Activated naive CD4-positive, alpha-beta T cell treated with anti-CD3 and anti-CD28 coated beads, Interleukin-2, amount 50 U/mL, for 24 hours (primary cell): ENCODE measurements at regions not wholly inside any gene's neighbourhood (a gene's known extent, or its start where the extent isn't known, plus 50 kb on each side); places are given as distances from the start of the nearest gene placed in this dataset.
"Not testable (repeated sequence)": the region's sequence is repeated elsewhere in the genome, so short reads cannot be mapped to it uniquely, and the experiment has no call there.

Source experiments
- H3K27ac Mint-ChIP-seq: one replicate; pipeline ENCODE4 v1.8.0; 2021; ENCODE audit warnings: mild to moderate bottlenecking, mixed read lengths
- H3K27me3 Mint-ChIP-seq: one replicate; pipeline ENCODE4 v1.8.0; 2021; ENCODE audit warnings: mixed read lengths
- H3K36me3 Mint-ChIP-seq: one replicate; pipeline ENCODE4 v1.8.0; 2021; ENCODE audit warnings: mixed read lengths
- H3K4me1 Mint-ChIP-seq: one replicate; pipeline ENCODE4 v1.8.0; 2021; ENCODE audit warnings: mixed read lengths
- H3K4me3 Mint-ChIP-seq: one replicate; pipeline ENCODE4 v1.8.0; 2021; ENCODE audit warnings: mild to moderate bottlenecking, mixed read lengths
- H3K9me3 Mint-ChIP-seq: one replicate; pipeline ENCODE4 v1.8.0; 2021; ENCODE audit warnings: mixed read lengths

- H3K4me3 Mint-ChIP-seq: no peak overlapping the region
- no peaks in the 10 kb centered on the region for H3K9me3 Mint-ChIP-seq
- no peaks in the 10 kb centered on the region for H3K27me3 Mint-ChIP-seq
- peaks cover 6% of the 10 kb centered on the region for H3K4me1 Mint-ChIP-seq
- no peaks in the 10 kb centered on the region for H3K36me3 Mint-ChIP-seq
- no peak overlapping the region for H3K27ac Mint-ChIP-seq
Observed at GRCh38 chr10:7108141-7108540, 302.7 kb downstream of the SFMBT2 start.

GRCh38 chr10:7107285-7107684, 303.5 kb downstream of the SFMBT2 start:
- Mint-ChIP-seq H3K36me3 (no peaks in the 10 kb centered on the region), H3K9me3 (no peaks in the 10 kb centered on the region), H3K4me1 (peaks cover 6% of the 10 kb centered on the region), H3K27ac (no peak overlapping the region), H3K27me3 (no peaks in the 10 kb centered on the region), H3K4me3 (no peak overlapping the region)

- H3K27me3 Mint-ChIP-seq, H3K27ac Mint-ChIP-seq, H3K4me1 Mint-ChIP-seq, H3K36me3 Mint-ChIP-seq, H3K4me3 Mint-ChIP-seq, H3K9me3 Mint-ChIP-seq: not testable (repeated sequence)
Observed at GRCh38 chr10:7104379-7104778, 306.5 kb downstream of the SFMBT2 start.

GRCh38 chr10:7102557-7103349, 308.1 kb downstream of the SFMBT2 start:
- Mint-ChIP-seq H3K4me1 (peaks cover 6% of the 10 kb centered on the region), H3K9me3 (no peaks in the 10 kb centered on the region), H3K36me3 (no peaks in the 10 kb centered on the region), H3K4me3 (no peak overlapping the region), H3K27ac (no peak overlapping the region), H3K27me3 (no peaks in the 10 kb centered on the region)

- Mint-ChIP-seq H3K27ac (no peak overlapping the region), H3K4me1 (peaks cover under 1% of the 10 kb centered on the region), H3K36me3 (no peaks in the 10 kb centered on the region), H3K4me3 (no peak overlapping the region), H3K27me3 (no peaks in the 10 kb centered on the region), H3K9me3 (no peaks in the 10 kb centered on the region)
Observed at GRCh38 chr10:7102084-7102483, 308.8 kb downstream of the SFMBT2 start.

GRCh38 chr10:7101451-7101850, 309.4 kb downstream of the SFMBT2 start:
- H3K4me3 Mint-ChIP-seq: no peak overlapping the region
- no peaks in the 10 kb centered on the region for H3K4me1 Mint-ChIP-seq
- H3K27me3 Mint-ChIP-seq: no peaks in the 10 kb centered on the region
- no peaks in the 10 kb centered on the region for H3K36me3 Mint-ChIP-seq
- H3K9me3 Mint-ChIP-seq: no peaks in the 10 kb centered on the region
- H3K27ac Mint-ChIP-seq: no peak overlapping the region

GRCh38 chr10:7100032-7100702, 310.7 kb downstream of the SFMBT2 start:
- Mint-ChIP-seq H3K27ac (no peak overlapping the region), H3K27me3 (no peaks in the 10 kb centered on the region)

GRCh38 chr10:7098160-7098762, 312.6 kb downstream of the SFMBT2 start:
- H3K36me3 Mint-ChIP-seq: no peaks in the 10 kb centered on the region
- no peak overlapping the region for H3K4me3 Mint-ChIP-seq
- H3K4me1 Mint-ChIP-seq: no peaks in the 10 kb centered on the region
- no peaks in the 10 kb centered on the region for H3K27me3 Mint-ChIP-seq
- no peaks in the 10 kb centered on the region for H3K9me3 Mint-ChIP-seq
- no peak overlapping the region for H3K27ac Mint-ChIP-seq

More at GRCh38 chr10:7100032-7100702, 310.7 kb downstream of the SFMBT2 start:
- Mint-ChIP-seq H3K36me3 (no peaks in the 10 kb centered on the region), H3K4me1 (no peaks in the 10 kb centered on the region), H3K9me3 (no peaks in the 10 kb centered on the region), H3K4me3 (no peak overlapping the region)

- no peaks in the 10 kb centered on the region for H3K4me1 Mint-ChIP-seq
- no peaks in the 10 kb centered on the region for H3K9me3 Mint-ChIP-seq
- no peaks in the 10 kb centered on the region for H3K27me3 Mint-ChIP-seq
- no peak overlapping the region for H3K27ac Mint-ChIP-seq
- H3K4me3 Mint-ChIP-seq: no peak overlapping the region
- no peaks in the 10 kb centered on the region for H3K36me3 Mint-ChIP-seq
Observed at GRCh38 chr10:7094781-7095180, 316.1 kb downstream of the SFMBT2 start.

- H3K9me3 Mint-ChIP-seq: no peaks in the 10 kb centered on the region
- no peak overlapping the region for H3K4me3 Mint-ChIP-seq
- H3K4me1 Mint-ChIP-seq: no peaks in the 10 kb centered on the region
- H3K27ac Mint-ChIP-seq: no peak overlapping the region
- H3K36me3 Mint-ChIP-seq: no peaks in the 10 kb centered on the region
- no peaks in the 10 kb centered on the region for H3K27me3 Mint-ChIP-seq
Observed at GRCh38 chr10:7093368-7093767, 317.5 kb downstream of the SFMBT2 start.

GRCh38 chr10:7092603-7093002, 318.2 kb downstream of the SFMBT2 start:
- Mint-ChIP-seq H3K27ac (no peak overlapping the region), H3K27me3 (no peaks in the 10 kb centered on the region), H3K36me3 (no peaks in the 10 kb centered on the region), H3K9me3 (no peaks in the 10 kb centered on the region), H3K4me1 (no peaks in the 10 kb centered on the region), H3K4me3 (no peak overlapping the region)

GRCh38 chr10:7090529-7090928, 320.3 kb downstream of the SFMBT2 start:
- H3K27me3 Mint-ChIP-seq: no peaks in the 10 kb centered on the region
- no peaks in the 10 kb centered on the region for H3K36me3 Mint-ChIP-seq
- H3K27ac Mint-ChIP-seq: no peak overlapping the region
- no peaks in the 10 kb centered on the region for H3K4me1 Mint-ChIP-seq
- H3K4me3 Mint-ChIP-seq: no peak overlapping the region
- H3K9me3 Mint-ChIP-seq: no peaks in the 10 kb centered on the region

GRCh38 chr10:7085913-7086589, 324.8 kb downstream of the SFMBT2 start:
- Mint-ChIP-seq H3K4me1 (no peaks in the 10 kb centered on the region), H3K9me3 (no peaks in the 10 kb centered on the region), H3K36me3 (no peaks in the 10 kb centered on the region), H3K27me3 (peaks cover 6% of the 10 kb centered on the region), H3K27ac (no peak overlapping the region), H3K4me3 (no peak overlapping the region)

- Mint-ChIP-seq H3K4me1 (no peaks in the 10 kb centered on the region), H3K36me3 (no peaks in the 10 kb centered on the region), H3K27ac (no peak overlapping the region), H3K9me3 (no peaks in the 10 kb centered on the region), H3K4me3 (no peak overlapping the region), H3K27me3 (peaks cover 6% of the 10 kb centered on the region)
Observed at GRCh38 chr10:7085147-7085912, 325.5 kb downstream of the SFMBT2 start.

- no peaks in the 10 kb centered on the region for H3K4me1 Mint-ChIP-seq
- H3K27ac Mint-ChIP-seq: no peak overlapping the region
- H3K36me3 Mint-ChIP-seq: no peaks in the 10 kb centered on the region
- H3K27me3 Mint-ChIP-seq: peaks cover 6% of the 10 kb centered on the region
- H3K4me3 Mint-ChIP-seq: no peak overlapping the region
- H3K9me3 Mint-ChIP-seq: no peaks in the 10 kb centered on the region
Observed at GRCh38 chr10:7084280-7085005, 326.4 kb downstream of the SFMBT2 start.
